Activated gamma-delta T cell treated with anti-CD3 and anti-CD28 coated beads, Interleukin-2, amount 50 U/mL, for 16 hours (primary cell): ENCODE measurements at regions not wholly inside any gene's neighbourhood (a gene's known extent, or its start where the extent isn't known, plus 50 kb on each side); places are given as distances from the start of the nearest gene placed in this dataset.

Experiments used
- DNase-seq: peaks from one replicate; pipeline ENCODE4 v3.0.0-alpha.2; 2020; ENCODE audit warnings: low read depth

- DNase-seq, result no peak
Observed at GRCh38 chr15:97694456-97694855, 266.0 kb upstream of the ARRDC4 start.

GRCh38 chr15:97703400-97703799 lies 257.1 kb upstream of the ARRDC4 start:
- DNase-seq, result no peak

DNA sequence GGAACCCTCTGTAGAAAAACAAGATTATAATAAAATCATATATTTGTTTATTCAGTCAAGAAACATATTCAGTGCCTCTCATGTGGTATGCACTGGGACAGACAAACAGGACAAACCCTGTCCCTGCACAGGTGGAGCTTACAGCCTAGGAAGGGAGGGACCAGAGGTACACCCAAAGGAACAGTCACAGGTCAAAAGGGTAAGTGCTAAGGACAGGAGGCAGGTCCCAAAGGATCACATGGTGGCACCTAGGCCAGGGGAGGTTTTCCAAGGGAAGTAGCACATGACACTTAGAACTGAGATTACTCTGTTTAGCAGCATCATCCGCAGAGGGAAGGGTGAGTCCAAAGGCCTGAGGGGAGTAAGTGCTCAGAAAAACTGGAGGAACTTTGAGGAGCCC lies 254.4 kb upstream of the ARRDC4 start:
- no peak for DNase-seq

DNA sequence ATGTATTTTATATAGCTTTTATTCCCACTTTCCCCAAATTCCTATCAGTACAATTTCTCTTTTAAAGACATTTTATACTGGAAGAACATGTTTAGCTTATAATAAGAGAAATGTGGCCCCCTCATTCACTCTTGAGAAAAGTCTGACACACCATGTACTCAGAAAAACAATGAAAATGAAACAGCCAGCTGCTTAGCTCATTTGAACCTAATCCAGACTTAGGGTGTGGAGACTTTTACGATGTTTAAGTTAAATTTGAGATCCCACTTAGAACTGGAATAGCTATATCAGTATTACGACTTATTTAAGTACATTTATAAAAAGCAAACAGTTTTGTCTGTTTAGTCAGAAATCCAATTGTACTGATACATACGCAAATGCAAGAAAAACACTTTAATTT lies 252.3 kb upstream of the ARRDC4 start:
- DNase-seq, result no peak

DNA sequence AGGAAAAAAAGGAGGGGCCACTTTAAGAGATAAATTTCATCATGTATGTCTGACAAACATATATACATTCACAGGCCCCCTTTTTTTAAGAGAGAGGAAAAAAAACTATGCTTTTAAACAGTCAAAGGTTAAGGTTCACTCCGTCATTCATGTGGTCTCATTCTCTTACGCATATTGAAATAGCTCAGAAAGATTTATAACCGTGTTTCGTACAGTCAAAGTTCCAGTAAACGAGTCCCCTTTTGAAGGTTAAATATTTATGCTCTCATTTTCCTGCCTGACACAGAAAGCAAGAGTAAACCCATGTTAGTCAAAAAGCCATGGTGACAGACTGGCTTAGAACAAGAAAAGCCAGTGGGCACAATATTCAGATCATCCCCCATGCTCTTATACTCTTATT lies 248.0 kb upstream of the ARRDC4 start:
- no peak for DNase-seq

DNA sequence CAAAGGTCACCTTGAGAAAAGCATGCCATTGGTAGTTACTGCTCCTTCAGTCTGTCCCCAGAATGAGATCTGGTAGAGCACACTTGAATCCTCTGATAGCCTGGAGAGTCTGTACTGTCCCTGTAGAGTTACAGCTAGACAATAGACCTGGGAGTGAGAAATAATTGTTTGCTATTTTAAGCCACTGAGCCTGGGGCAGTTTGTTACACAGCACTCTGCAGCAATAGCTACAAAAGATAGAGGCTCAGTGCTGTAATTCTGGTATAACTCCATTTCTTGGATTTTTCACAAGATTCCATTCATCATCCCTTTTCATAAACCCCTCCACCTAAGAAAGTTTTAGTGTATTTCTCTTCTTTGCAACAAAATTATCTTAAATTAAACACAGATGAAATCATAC lies 242.7 kb upstream of the ARRDC4 start:
- DNase-seq, result no peak

GRCh38 chr15:97718509-97718908 lies 242.0 kb upstream of the ARRDC4 start:
- DNase-seq, result no peak

DNA sequence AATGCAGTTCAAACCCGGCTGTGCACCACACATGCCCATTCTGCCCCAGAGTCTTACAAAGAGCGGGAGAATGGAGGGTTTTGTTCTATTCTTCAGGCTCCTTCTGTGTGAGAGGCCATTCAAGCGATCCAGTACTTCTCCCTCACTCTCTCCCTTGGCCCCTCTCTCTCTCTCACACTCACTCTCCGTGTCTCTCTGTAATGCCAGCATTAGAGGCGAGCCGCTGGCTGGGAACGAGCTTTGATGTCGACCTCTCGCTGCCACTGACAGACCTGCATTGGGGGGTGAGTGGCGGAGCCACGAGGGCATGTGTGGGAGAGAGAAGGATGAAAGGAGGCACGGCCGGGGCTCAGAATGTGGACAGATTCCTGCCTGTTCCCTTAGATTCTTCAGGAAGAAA lies 231.7 kb upstream of the ARRDC4 start:
- no peak for DNase-seq

- DNase-seq, result no peak
Observed at GRCh38 chr15:97729270-97729669, 231.2 kb upstream of the ARRDC4 start.

DNA sequence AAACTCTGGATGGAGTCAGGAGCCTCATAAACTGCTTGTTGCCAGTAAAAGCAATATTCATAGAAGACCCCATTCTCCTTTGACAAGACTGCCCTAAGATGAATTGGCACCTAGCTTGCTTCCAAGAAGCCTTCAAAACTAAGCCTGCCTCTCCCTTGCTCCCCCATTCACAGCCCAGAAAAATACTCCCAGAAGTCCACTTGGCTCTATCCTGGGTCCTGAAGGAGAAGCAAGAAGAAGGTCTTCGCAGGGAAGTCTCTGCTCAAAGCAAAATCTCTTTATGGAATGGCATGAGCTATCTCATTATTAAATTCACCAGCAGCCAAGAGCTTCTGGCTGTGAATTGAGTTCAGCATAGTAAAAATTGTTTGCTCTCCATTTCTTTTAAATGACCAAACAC lies 230.2 kb upstream of the ARRDC4 start:
- no peak for DNase-seq

DNA sequence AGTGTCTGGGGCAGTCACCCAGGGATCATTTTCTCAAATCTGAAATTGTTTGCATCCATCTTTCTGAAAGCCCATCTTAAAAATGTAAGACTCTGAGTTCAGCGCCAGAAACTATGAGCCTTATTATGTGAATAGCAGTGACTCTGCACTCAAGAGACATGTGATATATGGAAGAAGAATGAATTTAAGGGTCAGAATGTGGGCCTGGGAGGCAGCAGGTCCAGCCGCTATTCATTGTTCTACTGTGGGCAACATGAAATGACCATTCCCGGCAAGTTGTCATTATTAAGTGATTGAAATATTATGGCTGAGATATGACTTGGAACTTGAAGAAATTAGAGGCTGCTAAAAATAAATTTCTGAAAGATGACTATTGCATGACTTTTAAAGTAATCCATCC lies 228.6 kb upstream of the ARRDC4 start:
- DNase-seq, result no peak

GRCh38 chr15:97733373-97733772 lies 227.1 kb upstream of the ARRDC4 start:
- DNase-seq, result no peak

DNA sequence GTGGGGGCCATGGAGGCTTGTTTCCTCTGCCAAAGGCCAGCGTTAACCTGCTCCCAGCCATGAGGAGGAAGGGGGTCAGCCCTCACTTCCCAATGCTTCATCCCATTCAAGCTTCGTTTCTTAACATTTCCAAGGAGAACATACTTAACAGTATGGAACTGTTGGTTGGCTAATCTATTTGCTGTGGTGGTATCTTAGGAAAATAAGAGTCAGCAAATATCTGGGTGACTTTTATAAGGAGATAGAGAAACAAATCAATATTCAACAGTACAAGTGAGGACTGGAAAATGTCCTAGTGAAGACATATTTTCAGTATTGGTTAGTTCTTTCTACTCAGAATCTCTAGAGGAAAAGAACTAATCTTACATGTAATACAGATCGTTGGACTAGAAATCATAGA lies 223.8 kb upstream of the ARRDC4 start:
- DNase-seq, result no peak

- no peak for DNase-seq
Observed at GRCh38 chr15:97745481-97746071, 214.9 kb upstream of the ARRDC4 start.

DNA sequence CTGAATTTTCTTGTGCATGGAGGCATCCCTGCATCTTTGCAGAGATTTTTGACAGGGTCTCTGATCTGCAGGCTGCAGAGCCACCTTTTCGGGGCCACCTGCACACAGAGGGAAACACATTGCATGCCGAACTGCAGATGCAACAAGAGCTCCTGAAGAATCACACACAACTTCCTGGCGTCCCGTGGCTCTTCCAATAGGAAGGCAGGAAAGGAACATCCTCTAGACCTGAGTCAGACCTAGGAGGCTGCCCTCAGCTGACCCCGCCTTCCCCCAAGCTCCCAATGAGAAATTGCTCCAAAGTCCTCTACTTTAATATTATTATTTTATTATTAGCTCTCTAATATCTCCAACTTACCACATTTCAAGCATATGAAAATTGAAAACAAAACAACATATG lies 213.2 kb upstream of the ARRDC4 start:
- no peak for DNase-seq

DNA sequence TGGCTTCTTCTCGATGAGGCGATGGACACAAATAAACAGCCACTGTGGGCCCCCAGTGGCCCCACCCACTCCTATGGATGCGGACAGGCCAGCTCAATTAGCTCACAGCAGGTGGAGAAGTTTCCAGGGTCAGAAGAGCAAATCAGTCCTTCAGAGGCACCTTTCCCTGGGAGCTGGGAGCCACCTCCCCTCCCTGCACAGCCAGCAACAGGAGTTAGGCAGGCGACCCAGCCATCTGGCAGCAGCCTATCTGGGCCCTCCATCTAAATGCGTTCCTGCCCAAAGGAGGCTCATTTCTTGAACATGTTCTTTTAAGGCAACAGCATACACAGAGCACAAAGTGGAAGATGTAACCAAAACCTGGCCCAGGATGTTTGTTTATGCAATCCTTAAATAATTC lies 211.9 kb upstream of the ARRDC4 start:
- DNase-seq, result no peak

- no peak for DNase-seq
Observed at GRCh38 chr15:97750060-97750459, 210.4 kb upstream of the ARRDC4 start.

DNA sequence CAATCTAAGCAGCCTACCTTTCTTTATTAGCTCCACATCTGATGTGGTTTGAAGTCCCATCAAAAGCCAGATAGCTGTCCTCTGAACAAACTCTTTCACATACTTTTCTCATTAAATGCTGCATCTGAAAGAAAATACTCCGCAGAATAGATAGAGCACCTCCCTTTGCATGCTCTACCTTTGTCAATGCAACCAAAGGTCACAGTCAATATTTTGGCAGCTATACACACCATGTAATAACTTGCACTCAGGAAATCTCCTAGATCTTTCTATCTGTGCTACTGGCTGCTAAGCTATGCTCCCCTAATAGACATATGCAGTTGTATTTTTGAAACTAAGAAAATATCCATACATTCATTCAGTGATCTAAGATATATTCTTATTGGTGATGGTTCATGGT lies 204.8 kb upstream of the ARRDC4 start:
- no peak for DNase-seq

DNA sequence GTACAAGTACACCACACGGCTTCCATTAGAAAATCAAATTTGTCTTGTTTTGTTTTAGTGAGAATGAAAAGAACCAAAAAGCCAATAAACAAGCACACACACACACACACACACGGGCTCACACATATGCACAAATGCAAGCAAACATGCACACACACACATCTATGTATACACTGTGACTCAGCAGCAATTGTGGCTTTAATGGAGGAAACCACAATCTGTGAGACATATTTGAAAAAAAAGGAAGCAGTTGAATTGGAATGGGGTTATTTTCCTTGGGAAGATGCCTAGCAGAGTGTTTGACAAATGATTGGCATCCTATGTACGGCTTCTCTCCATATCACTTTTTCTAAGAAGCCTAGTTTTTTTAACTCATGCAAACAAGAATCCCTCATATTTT lies 201.1 kb upstream of the ARRDC4 start:
- no peak for DNase-seq

GRCh38 chr15:97761110-97761509 lies 199.4 kb upstream of the ARRDC4 start:
- no peak for DNase-seq

DNA sequence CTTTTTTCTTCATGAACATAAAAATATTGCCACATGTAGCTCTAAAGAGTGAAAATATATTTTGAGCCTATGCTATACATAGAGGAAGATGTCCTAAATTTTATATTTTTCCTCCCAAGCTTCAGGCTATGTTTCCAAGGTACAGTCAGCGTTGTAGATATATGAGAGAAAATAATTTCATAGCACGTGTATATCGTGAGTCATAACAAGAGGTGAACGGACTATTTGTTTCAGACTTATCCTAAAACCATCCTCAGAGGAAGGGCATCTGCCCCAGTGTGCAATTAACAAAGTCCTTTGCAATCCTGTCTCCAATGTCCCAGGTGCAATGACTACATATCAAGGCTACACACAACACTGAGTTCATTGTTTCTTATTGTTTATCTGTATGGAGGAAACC lies 177.3 kb upstream of the ARRDC4 start:
- DNase-seq, result no peak

DNA sequence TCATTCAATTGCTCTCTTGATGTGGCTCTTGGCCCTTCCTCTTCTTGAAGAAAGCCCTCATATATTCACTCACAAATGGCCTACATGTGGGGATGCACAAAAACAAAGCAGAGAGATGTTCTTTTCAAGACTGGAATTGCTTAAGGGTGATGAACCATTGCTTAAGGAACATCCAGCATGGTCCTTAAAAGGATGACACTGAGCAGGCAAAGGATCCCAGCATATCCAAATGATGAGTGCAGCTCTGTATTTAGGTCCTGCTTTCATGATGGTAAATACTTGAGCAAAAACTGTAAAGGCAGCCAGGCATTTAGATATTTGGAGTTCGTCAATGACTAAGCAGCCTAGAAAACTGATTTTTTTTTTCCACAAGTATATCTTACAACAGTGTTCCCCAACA lies 173.8 kb upstream of the ARRDC4 start:
- DNase-seq, result no peak

DNA sequence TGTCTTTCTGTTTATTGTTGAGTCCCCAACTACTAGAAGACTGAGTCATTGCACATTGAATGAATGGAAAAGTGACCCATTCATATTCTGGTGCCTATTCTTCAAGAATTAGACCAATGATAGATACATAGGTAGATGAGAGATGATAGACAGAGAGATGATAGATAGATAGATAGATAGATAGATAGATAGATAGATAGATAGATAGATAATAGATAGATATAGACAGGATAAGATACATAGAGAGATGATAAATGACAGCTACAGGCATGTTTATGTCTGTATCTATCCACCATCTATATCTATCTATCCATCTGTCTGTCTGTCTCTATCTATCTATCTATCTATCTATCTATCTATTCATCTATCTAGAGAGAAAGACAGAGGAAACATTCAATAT lies 170.3 kb upstream of the ARRDC4 start:
- no peak for DNase-seq

DNA sequence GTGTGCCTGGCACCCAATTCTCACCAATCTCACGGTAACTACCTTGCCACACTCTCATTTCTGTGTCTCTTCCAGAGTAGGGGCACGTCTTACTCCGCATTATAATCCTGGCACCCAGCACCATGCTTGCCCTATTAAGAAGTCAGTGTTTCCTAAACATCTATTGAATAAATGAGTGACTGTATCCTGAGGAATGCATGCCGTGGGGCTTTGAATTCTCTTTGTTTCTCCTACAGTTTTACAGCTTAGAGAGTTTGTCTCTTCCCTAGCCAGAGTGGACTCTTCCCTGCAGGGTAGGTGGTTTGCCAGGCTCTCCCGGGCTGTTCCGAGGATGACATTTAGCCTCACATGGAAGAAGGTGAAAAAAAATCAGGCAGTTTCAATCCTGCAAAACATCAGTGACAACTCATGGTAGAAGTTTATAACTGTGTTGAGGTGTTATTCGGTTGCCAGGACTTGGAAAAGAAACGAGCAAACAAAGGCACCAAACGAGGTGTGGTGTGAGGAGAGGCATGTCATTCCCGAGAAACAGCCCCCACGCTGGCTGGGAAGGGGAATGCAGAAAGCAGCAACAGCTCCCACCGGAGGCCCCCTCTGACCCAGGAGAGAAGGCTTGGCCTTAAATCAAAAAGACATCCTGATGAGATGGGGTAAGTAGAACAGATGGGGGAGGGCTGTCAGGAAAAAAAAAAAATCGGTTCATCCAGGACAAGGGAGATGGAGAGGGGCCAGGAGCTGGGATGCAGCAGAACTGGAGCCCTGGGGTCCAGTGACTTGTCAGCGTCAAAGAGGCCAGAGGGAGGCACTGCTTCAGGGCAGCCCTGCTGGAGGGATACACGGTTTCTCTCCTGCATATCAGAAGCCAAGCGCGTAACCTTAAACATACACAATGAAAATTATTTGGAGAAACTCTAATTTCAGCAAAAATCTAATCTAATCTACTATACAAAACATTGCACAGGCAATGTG lies 168.4 kb upstream of the ARRDC4 start:
- DNase-seq, result no peak
